IPS-NIHi7 (cell line): ENCODE measurements at regions not wholly inside any gene's neighbourhood (a gene's known extent, or its start where the extent isn't known, plus 50 kb on each side); places are given as distances from the start of the nearest gene placed in this dataset.
"Not testable (repeated sequence)": the region's sequence is repeated elsewhere in the genome, so short reads cannot be mapped to it uniquely, and the experiment has no call there.

Experiments used
- DNase-seq: peaks from one replicate; pipeline ENCODE4 v3.0.0; 2012; ENCODE audit warnings: mixed read lengths; ENCODE audit errors: extremely low spot score

- DNase-seq, result no peak
Observed at GRCh38 chr10:9828110-9828509, 1189.6 kb upstream of the CELF2 start.

GRCh38 chr10:9833942-9834341, 1183.7 kb upstream of the CELF2 start:
- DNase-seq, result no peak

DNA sequence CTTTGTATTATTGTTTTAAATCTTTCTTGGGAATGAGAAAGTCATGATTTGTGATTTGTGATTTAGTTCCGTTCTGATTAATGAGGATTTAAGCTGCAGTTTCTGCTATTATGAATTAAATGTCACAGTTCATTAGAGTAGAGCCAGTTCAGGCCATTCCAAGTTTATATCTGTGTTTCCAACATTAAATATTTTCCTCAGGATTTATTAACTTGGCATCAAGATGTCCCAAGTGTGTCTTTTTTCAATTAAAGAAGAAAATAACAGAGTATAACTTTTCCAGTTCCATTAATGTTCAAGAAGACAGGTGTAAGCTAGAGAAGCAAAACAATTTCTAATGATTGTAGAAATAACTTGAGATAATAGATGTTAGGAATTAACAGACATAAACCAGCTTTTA, 1183.2 kb upstream of the CELF2 start:
- DNase-seq, result no peak

GRCh38 chr10:9845075-9845474, 1172.6 kb upstream of the CELF2 start:
- DNase-seq, result no peak

DNA sequence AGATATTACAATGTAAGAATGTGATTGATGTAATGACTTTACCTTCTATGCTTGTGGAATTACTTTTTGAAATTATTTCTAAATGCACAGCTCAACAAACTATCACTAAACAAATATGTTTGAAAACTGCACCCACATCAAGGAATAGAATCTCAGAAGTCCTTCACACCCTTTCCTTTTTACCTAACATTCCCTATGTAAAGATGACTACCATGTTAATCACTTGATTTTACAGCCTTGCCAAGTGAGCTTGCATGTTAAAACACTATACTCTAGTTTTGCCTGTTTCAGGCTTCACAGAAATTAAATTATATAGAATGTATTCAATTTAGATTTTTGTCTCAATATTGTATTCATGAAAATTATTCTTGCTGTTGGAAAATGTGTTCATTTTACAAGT, 1169.4 kb upstream of the CELF2 start:
- no peak for DNase-seq

DNA sequence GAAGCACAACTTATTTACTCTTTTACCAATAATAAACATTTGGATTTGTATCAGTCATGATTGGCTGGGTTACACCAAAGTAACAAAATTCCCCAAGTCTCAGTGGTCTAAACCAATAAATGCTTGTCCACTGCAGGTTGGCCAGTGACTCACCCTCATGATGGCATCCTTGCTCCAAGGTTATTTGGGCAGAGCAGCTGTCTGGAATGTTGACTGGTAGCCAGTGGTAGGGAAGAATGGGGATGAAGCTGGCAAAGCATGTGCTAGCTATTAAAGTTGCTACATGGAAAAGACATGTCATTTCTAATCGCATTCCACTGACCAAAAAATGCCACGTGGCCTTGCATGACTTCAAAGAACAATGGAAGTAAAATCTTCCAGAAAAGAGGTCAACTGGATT, 1168.7 kb upstream of the CELF2 start:
- no peak for DNase-seq

DNA sequence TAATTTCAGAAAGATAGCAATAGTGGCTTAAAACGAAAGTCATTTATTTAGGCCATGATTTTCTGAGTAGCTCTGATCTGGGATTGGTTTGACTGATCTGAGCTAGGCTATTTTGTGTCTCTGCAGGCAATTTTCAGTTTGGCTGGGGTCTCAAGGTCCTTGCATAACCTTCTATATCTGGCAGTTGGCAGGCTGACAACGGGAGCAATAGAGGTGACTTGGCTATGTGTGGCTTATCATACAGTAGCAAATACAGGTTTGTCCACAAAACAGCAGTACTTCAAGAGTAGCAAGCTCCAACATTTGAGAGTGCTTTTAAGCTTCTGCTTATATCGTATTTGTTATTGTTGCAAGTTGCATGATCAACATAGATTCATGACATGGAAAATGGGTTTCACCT, 1167.3 kb upstream of the CELF2 start:
- DNase-seq, result no peak

DNA sequence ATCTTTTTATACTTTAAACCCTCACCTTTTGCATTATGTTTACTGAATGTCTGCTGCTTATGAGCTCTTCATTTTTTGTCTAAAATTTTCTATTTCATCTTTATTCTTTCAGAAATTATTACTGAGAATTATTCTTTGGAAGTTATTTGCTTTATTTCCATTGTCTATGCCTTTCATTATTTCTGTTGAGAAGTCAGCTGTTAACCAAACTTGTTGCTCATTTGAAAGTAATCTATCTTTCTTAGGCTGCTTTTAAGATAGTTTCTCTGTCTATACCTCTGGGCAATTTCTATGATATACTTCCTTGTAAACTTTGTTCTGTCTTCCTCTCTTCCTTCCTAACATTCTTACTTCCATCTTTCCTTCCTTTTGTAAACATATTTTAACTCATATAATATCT, 1165.9 kb upstream of the CELF2 start:
- no peak for DNase-seq

DNA sequence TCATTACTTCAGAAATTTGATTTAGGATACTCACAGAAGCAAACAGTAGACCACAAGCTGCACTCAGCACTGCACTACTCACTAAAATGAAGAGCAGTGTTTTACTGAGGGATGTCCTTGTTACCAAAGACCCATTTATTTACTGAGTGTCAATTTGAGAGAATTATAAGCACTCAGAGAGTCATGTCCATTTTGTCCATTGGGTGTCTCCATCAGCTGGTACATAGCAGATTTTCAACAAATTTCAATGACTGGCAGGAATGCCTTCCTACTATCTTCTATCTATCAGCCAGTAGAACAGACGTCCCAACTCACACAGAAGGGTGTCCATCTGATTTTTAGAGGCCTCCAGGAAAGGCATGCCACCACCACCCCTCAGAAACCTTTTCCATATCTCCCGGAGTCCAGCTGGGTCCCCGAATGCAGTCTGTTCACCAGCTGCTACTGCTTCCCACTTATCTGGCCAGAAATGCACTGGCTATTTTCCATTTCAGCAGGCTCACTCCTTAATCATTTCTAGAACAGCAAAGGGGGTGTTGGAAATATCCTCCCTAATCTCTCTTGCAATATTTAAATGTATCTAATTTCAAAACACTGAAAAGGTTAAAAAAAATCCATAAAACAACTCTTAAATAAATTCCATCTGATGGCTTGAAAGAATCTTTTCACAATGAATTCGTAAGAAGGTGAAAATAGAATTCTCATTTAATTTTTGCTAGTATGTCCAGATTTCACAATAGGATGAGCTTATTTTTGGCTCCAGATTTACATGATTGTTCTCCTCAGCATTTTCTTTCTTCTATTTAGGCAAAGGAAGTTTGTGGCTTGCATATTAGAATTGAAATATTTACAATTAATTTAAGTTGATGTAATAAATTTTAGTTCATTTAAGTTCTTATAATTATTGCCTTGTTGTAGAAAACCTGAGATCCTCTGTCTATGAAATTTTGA, 1164.0 kb upstream of the CELF2 start:
- DNase-seq, result no peak

DNA sequence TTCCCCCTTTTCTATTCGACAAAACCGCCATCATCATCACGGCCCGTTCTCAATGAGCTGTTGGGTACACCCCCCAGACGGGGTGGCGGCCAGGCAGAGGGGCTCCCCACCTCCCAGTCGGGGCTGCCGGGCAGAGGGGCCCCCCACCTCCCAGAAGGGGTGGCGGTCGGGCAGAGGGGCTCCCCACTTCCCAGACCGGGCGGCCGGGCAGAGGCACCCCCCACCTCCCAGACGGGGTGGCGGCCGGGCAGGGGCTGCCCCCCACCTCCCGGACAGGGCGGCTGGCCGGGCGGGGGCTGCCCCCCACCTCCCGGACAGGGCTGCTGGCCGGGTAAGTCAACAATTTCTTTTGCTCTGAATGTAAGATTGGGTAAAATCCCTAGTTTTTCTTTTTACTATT, 1162.2 kb upstream of the CELF2 start:
- not testable (repeated sequence) for DNase-seq

- no peak for DNase-seq
Observed at GRCh38 chr10:9858816-9859215, 1158.9 kb upstream of the CELF2 start.

- no peak for DNase-seq
Observed at GRCh38 chr10:9860045-9860444, 1157.6 kb upstream of the CELF2 start.

- DNase-seq, result no peak
Observed at GRCh38 chr10:9863559-9864121, 1154.0 kb upstream of the CELF2 start.

- no peak for DNase-seq
Observed at GRCh38 chr10:9868499-9868898, 1149.2 kb upstream of the CELF2 start.

- DNase-seq, result no peak
Observed at GRCh38 chr10:9869205-9869604, 1148.5 kb upstream of the CELF2 start.

- DNase-seq, result no peak
Observed at GRCh38 chr10:9869606-9870176, 1148.0 kb upstream of the CELF2 start.

- no peak for DNase-seq
Observed at GRCh38 chr10:9875353-9875752, 1142.3 kb upstream of the CELF2 start.

DNA sequence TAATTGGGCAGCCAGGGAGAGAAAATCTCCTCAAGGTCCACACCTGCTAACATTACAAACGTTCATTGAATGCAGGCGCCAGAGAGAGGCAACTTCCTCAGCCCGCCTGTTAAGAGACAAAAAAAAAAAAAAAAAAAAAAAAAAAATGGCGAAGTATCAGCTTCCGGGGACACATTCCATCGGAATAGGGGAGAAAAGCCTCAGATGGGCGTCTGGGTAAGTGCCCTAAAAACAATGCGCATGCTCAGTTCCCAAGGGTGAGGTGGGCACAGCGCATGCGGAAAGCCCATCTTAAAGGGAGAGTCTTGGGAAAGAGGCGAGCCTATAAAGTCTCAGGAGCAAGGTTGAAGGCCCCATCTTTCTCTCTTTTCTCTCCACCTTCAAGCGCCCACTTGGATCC, 1139.7 kb upstream of the CELF2 start:
- no peak for DNase-seq

DNA sequence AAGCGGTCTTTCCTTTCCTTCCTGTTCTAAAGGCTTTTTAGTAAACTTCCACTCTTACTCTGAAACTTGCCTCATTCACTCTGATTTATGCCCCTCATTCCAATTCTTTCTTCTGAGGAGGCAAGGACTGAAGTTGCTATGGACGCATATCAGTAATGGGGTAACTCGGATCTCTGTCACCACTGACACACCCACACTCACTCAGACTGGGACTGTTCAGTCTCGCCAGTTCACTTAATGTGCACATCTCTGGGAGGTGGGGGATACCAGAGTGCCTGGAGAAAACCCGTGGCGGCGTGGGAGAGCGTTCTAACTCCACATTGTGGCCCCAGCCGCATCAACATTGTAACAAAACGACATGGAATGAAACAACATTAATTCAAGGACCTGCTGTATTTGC, 1139.3 kb upstream of the CELF2 start:
- DNase-seq, result no peak

DNA sequence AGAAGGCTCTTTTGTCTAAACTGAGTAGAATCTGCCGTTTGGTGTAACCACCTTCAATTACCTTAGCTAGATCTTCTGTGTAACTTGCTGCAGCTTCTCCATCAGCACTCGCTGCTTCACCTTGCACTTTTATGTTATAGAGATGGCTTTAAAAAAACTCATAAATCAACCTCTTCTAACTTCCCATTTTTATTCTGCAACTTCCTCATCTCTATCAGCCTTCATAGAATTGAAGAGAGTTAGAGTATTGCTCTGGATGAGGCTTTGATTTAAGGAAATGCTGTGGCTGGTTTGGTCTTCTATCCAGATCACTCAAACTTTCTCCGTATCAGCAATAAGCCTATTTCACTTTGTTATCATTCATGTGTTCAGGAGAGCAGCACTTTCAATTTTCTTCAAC, 1131.9 kb upstream of the CELF2 start:
- DNase-seq, result no peak

DNA sequence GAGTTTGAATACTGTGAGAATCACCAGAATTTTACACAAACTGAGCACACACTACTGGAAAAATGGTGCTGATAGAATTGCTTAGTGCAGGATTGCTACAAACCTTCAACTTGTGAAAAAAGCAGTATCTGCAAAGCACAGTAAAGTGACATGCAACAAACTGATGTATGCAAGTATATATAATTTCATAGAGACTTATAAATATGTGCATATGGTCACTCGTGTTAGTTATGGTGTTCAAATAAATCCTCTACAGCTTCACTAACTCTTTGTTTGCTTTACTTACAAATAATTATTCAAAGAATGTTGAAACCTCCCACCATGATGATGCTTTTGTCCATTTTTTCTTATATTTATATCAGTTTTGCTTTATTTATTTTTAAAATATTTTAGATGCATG, 1130.9 kb upstream of the CELF2 start:
- DNase-seq, result no peak

DNA sequence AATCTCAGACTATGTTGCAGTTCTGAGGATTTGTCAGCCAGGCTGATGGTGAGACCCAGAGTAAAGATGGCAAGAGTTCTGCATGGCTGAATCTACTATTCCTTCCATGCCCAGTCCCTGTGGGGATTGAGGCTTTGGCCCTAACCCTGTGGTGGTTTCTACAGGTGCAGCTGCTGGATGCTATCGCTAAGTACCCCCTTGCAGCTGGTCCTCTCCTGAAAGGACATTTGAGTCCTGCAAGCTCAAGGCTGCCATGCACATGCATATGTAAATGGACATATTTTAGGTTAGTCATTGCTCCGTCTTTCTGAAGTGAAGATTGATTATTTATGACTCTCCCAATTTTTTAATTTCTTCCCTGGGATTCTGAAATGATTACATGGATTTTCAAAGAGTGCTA, 1122.2 kb upstream of the CELF2 start:
- DNase-seq, result no peak

- DNase-seq, result no peak
Observed at GRCh38 chr10:9895981-9896380, 1121.7 kb upstream of the CELF2 start.
